ENCODE measurements at regions not wholly inside any gene's neighbourhood (a gene's known extent, or its start where the extent isn't known, plus 50 kb on each side); places are given as distances from the start of the nearest gene placed in this dataset.

DNA sequence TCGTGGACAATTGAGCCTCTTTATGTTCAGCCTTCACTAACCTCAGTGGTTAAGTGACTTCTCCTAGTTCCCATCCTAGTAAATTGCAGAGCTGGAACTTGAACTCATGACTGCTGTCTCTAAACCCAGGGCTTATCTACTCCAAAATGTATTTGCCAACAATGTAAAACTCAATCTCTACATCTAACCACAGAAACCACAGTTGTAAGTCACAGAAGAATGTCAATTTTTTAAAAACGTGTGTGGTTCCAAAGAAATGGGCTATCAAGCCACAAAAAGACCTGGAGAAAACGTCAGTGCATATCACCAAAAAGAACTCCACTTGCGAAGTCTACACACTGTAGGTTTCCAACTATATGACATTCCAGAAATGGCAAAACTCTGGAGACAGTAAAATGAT, 172.6 kb upstream of the HMCN1 start (continued):
- TF ChIP-seq CEBPB (IDR thresholded peaks at IDR 0.05; ENCODE audit: low read depth, low read length) (no peak), MXI1 (IDR thresholded peaks at IDR 0.05; ENCODE audit: borderline replicate concordance, low read depth, low read length) (no peak), CHD1 (IDR thresholded peaks at IDR 0.05; ENCODE audit: low read depth, low read length) (no peak)

DNA sequence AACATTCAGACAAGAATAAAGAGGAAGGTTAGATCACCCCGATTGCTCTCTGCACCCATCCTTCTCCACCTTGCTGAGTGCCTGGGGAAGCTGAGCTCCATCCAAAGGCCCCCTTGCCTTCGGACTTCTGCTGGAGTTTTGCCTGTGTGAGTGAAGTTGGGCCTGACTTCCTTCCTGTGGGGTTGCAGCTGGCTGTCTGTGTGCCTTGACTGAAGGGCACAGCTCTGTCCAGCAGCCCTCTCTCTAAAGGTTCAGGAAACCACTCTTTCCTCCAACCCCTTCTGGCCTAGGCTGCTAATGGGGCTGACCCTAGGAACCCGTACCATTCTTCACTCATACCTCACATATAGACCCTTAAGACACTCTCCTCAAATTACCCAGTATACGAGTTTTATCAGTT, 173.4 kb upstream of the HMCN1 start:
- Histone ChIP-seq H2BK20ac (ENCODE audit: low read depth, low read length) (peak overlapping the region; percentile 16; the same call in 1 of the 2 replicates), H3K79me1 (ENCODE audit: low read depth in 1 of 2, low read length in 2 of 2) (no peaks in the 10 kb centered on the region), H4K8ac (ENCODE audit: low read depth in 2 of 2, low read length in 2 of 2) (no peak overlapping the region), H3K36me3 (ENCODE audit: control insufficient read depth, insufficient read depth, low read length) (no peaks in the 10 kb centered on the region), H2AFZ (replicated peaks; ENCODE audit: low read length, poor library complexity) (peak overlapping the region; percentile 16), H3K9me1 (ENCODE audit: insufficient read depth, low read length) (no peaks in the 10 kb centered on the region), H3K4ac (ENCODE audit: low read depth, low read length) (peak overlapping the region; percentile 11; the same call in 1 of the 2 replicates), H2AK9ac (replicated peaks; ENCODE audit: low read depth, low read length, poor library complexity) (no peak overlapping the region), H3K4me3 (ENCODE audit: insufficient read depth, low read depth, low read length) (no peak overlapping the region), H3K4me1 (ENCODE audit: control insufficient read depth, insufficient read depth, low read length) (peaks cover 9% of the 10 kb centered on the region), H3K9me3 (ENCODE audit: control insufficient read depth, insufficient read depth, low read length) (no peaks in the 10 kb centered on the region), H2BK15ac (ENCODE audit: low read depth, low read length) (no peak overlapping the region), H3K4me2 (ENCODE audit: low read depth, low read length) (no peak overlapping the region), H3K23ac (ENCODE audit: low read depth, low read length) (no peak overlapping the region), H3K27ac (ENCODE audit: insufficient read depth, low read length) (no peak overlapping the region), H3K18ac (ENCODE audit: low read depth, low read length) (no peak overlapping the region), H3K14ac (replicated peaks; ENCODE audit: low read depth, low read length) (no peak overlapping the region), H4K5ac (ENCODE audit: low read depth, low read length) (no peak overlapping the region), H2BK120ac (ENCODE audit: low read depth, low read length) (peak overlapping the region; percentile 9; the same call in 1 of the 2 replicates), H3K9ac (ENCODE audit: low read depth, low read length) (no peak overlapping the region), H4K20me1 (ENCODE audit: insufficient read depth, low read length) (no peaks in the 10 kb centered on the region), H3K27me3 (ENCODE audit: control insufficient read depth, insufficient read depth, low read length) (no peaks in the 10 kb centered on the region), H3K56ac (ENCODE audit: extremely low read depth, insufficient read depth, low read length) (no peak overlapping the region), H2BK5ac (ENCODE audit: low read depth, low read length, poor library complexity, severe bottlenecking) (no peak overlapping the region), H2AK5ac (ENCODE audit: low read depth, low read length) (0 out of 2 replicates have a peak overlapping the region, but pooled peaks have one; percentile 9), H4K91ac (ENCODE audit: insufficient read depth, low read depth, low read length) (peak overlapping the region; percentile 29)
- ATAC-seq (ENCODE audit: low read depth) = no peak
- no TSS peak for BruUV-seq (replicated peaks)
- dilution Hi-C loops (cut with HindIII; ENCODE audit: low sequenced_read_pairs, unreplicated experiment) = no loop called here
- POLR2A ChIA-PET (ENCODE audit: unreplicated experiment) = no interaction called here
- no CpG with 5 or more reads among the region's 4 CpGs for WGBS, 2 experiments (ENCODE audit: extremely low coverage in 2 of 2, insufficient read length in 1 of 2)
- intact Hi-C loops (cut with micrococcal nuclease) = no loop called here
- DNase-seq = no peak
- CTCF ChIA-PET = interaction anchor here (0.6 to 1.3 kb wide), 4 partner anchors 14 to 387 kb away, joined by 3 to 7 read pairs (median 3); no protein-coding TSS in a partner anchor
- in situ Hi-C loops (cut with MboI; ENCODE audit: low sequenced_read_pairs) = no loop called here
- TF ChIP-seq, protein P1, sequence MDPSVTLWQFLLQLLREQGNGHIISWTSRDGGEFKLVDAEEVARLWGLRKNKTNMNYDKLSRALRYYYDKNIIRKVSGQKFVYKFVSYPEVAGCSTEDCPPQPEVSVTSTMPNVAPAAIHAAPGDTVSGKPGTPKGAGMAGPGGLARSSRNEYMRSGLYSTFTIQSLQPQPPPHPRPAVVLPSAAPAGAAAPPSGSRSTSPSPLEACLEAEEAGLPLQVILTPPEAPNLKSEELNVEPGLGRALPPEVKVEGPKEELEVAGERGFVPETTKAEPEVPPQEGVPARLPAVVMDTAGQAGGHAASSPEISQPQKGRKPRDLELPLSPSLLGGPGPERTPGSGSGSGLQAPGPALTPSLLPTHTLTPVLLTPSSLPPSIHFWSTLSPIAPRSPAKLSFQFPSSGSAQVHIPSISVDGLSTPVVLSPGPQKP (IDR thresholded peaks at IDR 0.05; ENCODE audit: borderline replicate concordance, low read depth, low read length) = no peak
- TF ChIP-seq CHD1 (IDR thresholded peaks at IDR 0.05; ENCODE audit: low read depth, low read length) (no peak), MAZ (IDR thresholded peaks at IDR 0.05; ENCODE audit: borderline replicate concordance, low read depth, low read length) (no peak), RAD21 (IDR thresholded peaks at IDR 0.05; ENCODE audit: low read length) (no peak), SMC3 (IDR thresholded peaks at IDR 0.05; ENCODE audit: low read depth, low read length) (no peak), RFX5 (IDR thresholded peaks at IDR 0.05; ENCODE audit: low read depth, low read length) (no peak), MXI1 (IDR thresholded peaks at IDR 0.05; ENCODE audit: borderline replicate concordance, low read depth, low read length) (no peak), POLR2A (IDR thresholded peaks at IDR 0.05; ENCODE audit: low read depth, low read length) (no peak), FOS (IDR thresholded peaks at IDR 0.05; ENCODE audit: low read depth, low read length) (no peak), CEBPB (IDR thresholded peaks at IDR 0.05; ENCODE audit: low read depth, low read length) (no peak), BHLHE40 (IDR thresholded peaks at IDR 0.05; ENCODE audit: low read depth, low read length) (no peak), RCOR1 (IDR thresholded peaks at IDR 0.05; ENCODE audit: insufficient replicate concordance, low read length) (no peak)
- TF ChIP-seq, protein P2, sequence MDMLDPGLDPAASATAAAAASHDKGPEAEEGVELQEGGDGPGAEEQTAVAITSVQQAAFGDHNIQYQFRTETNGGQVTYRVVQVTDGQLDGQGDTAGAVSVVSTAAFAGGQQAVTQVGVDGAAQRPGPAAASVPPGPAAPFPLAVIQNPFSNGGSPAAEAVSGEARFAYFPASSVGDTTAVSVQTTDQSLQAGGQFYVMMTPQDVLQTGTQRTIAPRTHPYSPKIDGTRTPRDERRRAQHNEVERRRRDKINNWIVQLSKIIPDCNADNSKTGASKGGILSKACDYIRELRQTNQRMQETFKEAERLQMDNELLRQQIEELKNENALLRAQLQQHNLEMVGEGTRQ (IDR thresholded peaks at IDR 0.05; ENCODE audit: low read depth, low read length) = no peak
- TF ChIP-seq, protein P3, sequence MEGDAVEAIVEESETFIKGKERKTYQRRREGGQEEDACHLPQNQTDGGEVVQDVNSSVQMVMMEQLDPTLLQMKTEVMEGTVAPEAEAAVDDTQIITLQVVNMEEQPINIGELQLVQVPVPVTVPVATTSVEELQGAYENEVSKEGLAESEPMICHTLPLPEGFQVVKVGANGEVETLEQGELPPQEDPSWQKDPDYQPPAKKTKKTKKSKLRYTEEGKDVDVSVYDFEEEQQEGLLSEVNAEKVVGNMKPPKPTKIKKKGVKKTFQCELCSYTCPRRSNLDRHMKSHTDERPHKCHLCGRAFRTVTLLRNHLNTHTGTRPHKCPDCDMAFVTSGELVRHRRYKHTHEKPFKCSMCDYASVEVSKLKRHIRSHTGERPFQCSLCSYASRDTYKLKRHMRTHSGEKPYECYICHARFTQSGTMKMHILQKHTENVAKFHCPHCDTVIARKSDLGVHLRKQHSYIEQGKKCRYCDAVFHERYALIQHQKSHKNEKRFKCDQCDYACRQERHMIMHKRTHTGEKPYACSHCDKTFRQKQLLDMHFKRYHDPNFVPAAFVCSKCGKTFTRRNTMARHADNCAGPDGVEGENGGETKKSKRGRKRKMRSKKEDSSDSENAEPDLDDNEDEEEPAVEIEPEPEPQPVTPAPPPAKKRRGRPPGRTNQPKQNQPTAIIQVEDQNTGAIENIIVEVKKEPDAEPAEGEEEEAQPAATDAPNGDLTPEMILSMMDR (conservative IDR thresholded peaks at IDR 0.05; ENCODE audit: low read depth, low read length) = no peak

All from IMR-90 (cell line).